ENCODE measurements at regions not wholly inside any gene's neighbourhood (a gene's known extent, or its start where the extent isn't known, plus 50 kb on each side); places are given as distances from the start of the nearest gene placed in this dataset.

- Histone ChIP-seq H3K4me1 (ENCODE audit: insufficient read depth) (peaks cover 18% of the 10 kb centered on the region), H3K9me2 (ENCODE audit: insufficient read depth) (peaks cover 16% of the 10 kb centered on the region; the same call in 1 of the 2 replicates), H4K20me1 (replicated peaks; ENCODE audit: insufficient read depth) (no peaks in the 10 kb centered on the region), H2AFZ (no peak overlapping the region), H3K4me2 (no peak overlapping the region), H3F3A (replicated peaks; ENCODE audit: low read depth) (no peaks in the 10 kb centered on the region), H3K27ac (ENCODE audit: low read depth) (no peak overlapping the region), H3K4me3 (no peak overlapping the region), H3K27me3 (ENCODE audit: insufficient read depth) (no peaks in the 10 kb centered on the region), H3K79me2 (replicated peaks; ENCODE audit: insufficient read depth) (no peaks in the 10 kb centered on the region), H3K36me3 (ENCODE audit: insufficient read depth) (no peaks in the 10 kb centered on the region)
- no peak for DNase-seq (ENCODE audit: low spot score)
- Mint-ChIP-seq H3K27me3 (ENCODE audit: insufficient read depth, low read depth, poor library complexity) (peaks cover 5% of the 10 kb centered on the region), H3K27ac (no peak overlapping the region), H3K4me1 (peaks cover 27% of the 10 kb centered on the region), H3K4me3 (no peak overlapping the region), H3K36me3 (ENCODE audit: low read depth) (peaks cover 6% of the 10 kb centered on the region; the same call in 2 of the 3 replicates), H3K9me3 (peaks cover 6% of the 10 kb centered on the region)
- no peak for ATAC-seq
- no peak for TF ChIP-seq EZH2phosphoT487 (IDR thresholded peaks at IDR 0.05; ENCODE audit: unreplicated experiment)
- no peak for TF ChIP-seq NANOG (IDR thresholded peaks at IDR 0.05; ENCODE audit: borderline replicate concordance)
- TF ChIP-seq POLR2AphosphoS5 (IDR thresholded peaks at IDR 0.05; ENCODE audit: low read depth) = no peak
- TF ChIP-seq, protein P1, sequence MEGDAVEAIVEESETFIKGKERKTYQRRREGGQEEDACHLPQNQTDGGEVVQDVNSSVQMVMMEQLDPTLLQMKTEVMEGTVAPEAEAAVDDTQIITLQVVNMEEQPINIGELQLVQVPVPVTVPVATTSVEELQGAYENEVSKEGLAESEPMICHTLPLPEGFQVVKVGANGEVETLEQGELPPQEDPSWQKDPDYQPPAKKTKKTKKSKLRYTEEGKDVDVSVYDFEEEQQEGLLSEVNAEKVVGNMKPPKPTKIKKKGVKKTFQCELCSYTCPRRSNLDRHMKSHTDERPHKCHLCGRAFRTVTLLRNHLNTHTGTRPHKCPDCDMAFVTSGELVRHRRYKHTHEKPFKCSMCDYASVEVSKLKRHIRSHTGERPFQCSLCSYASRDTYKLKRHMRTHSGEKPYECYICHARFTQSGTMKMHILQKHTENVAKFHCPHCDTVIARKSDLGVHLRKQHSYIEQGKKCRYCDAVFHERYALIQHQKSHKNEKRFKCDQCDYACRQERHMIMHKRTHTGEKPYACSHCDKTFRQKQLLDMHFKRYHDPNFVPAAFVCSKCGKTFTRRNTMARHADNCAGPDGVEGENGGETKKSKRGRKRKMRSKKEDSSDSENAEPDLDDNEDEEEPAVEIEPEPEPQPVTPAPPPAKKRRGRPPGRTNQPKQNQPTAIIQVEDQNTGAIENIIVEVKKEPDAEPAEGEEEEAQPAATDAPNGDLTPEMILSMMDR (conservative IDR thresholded peaks at IDR 0.05; ENCODE audit: low read depth in 2 of 2) = no peak
- TF ChIP-seq ZNF462 (CRISPR knock-in tag; IDR thresholded peaks at IDR 0.05) = no peak
- TF ChIP-seq JUNB (IDR thresholded peaks at IDR 0.05; ENCODE audit: unreplicated experiment) = no peak
- no peak for TF ChIP-seq EZH2 (IDR thresholded peaks at IDR 0.05; ENCODE audit: low read depth, unreplicated experiment)
- no peak for TF ChIP-seq ZNF114 (CRISPR knock-in tag; IDR thresholded peaks at IDR 0.05)
- TF ChIP-seq, protein P2, sequence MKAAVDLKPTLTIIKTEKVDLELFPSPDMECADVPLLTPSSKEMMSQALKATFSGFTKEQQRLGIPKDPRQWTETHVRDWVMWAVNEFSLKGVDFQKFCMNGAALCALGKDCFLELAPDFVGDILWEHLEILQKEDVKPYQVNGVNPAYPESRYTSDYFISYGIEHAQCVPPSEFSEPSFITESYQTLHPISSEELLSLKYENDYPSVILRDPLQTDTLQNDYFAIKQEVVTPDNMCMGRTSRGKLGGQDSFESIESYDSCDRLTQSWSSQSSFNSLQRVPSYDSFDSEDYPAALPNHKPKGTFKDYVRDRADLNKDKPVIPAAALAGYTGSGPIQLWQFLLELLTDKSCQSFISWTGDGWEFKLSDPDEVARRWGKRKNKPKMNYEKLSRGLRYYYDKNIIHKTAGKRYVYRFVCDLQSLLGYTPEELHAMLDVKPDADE (IDR thresholded peaks at IDR 0.05) = no peak
- TF ChIP-seq, protein P3, sequence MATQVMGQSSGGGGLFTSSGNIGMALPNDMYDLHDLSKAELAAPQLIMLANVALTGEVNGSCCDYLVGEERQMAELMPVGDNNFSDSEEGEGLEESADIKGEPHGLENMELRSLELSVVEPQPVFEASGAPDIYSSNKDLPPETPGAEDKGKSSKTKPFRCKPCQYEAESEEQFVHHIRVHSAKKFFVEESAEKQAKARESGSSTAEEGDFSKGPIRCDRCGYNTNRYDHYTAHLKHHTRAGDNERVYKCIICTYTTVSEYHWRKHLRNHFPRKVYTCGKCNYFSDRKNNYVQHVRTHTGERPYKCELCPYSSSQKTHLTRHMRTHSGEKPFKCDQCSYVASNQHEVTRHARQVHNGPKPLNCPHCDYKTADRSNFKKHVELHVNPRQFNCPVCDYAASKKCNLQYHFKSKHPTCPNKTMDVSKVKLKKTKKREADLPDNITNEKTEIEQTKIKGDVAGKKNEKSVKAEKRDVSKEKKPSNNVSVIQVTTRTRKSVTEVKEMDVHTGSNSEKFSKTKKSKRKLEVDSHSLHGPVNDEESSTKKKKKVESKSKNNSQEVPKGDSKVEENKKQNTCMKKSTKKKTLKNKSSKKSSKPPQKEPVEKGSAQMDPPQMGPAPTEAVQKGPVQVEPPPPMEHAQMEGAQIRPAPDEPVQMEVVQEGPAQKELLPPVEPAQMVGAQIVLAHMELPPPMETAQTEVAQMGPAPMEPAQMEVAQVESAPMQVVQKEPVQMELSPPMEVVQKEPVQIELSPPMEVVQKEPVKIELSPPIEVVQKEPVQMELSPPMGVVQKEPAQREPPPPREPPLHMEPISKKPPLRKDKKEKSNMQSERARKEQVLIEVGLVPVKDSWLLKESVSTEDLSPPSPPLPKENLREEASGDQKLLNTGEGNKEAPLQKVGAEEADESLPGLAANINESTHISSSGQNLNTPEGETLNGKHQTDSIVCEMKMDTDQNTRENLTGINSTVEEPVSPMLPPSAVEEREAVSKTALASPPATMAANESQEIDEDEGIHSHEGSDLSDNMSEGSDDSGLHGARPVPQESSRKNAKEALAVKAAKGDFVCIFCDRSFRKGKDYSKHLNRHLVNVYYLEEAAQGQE (IDR thresholded peaks at IDR 0.05; ENCODE audit: unreplicated experiment) = no peak
- TF ChIP-seq ZNF331 (CRISPR knock-in tag; IDR thresholded peaks at IDR 0.05; ENCODE audit: low read depth) = no peak
- TF ChIP-seq STAT1 (IDR thresholded peaks at IDR 0.05; ENCODE audit: unreplicated experiment) = no peak
- TF ChIP-seq CREB1 (CRISPR knock-in tag; IDR thresholded peaks at IDR 0.05; ENCODE audit: low read depth) = no peak
Observed at GRCh38 chr16:51239196-51239595, 88.1 kb upstream of the SALL1 start.
